ENCODE measurements at regions not wholly inside any gene's neighbourhood (a gene's known extent, or its start where the extent isn't known, plus 50 kb on each side); places are given as distances from the start of the nearest gene placed in this dataset.

- no TSS peak for BruUV-seq (replicated peaks)
- Histone ChIP-seq H3K9ac (ENCODE audit: low read length) (no peak overlapping the region), H3K9me2 (ENCODE audit: insufficient read depth) (no peaks in the 10 kb centered on the region), H3K9me3 (ENCODE audit: control insufficient read depth in 1 of 2, insufficient read depth in 1 of 2, low read depth in 1 of 2, low read length in 2 of 2) (no peaks in the 10 kb centered on the region), H3K27me3 (ENCODE audit: insufficient read depth, low read length) (peaks cover 14% of the 10 kb centered on the region; the same call in 1 of the 2 replicates), H3K4me1 (ENCODE audit: control insufficient read depth in 1 of 2, insufficient read depth in 2 of 2, low read length in 2 of 2) (no peaks in the 10 kb centered on the region), H3K4me3 (replicated peaks in 1 of 2; ENCODE audit: low read depth in 1 of 2, low read length in 2 of 2) (no peak overlapping the region), H3K79me2 (ENCODE audit: insufficient read depth, low read length) (no peaks in the 10 kb centered on the region), H3K4me2 (ENCODE audit: low read length) (no peak overlapping the region), H3K36me3 (ENCODE audit: control insufficient read depth in 1 of 2, insufficient read depth in 2 of 2, low read length in 2 of 2) (no peaks in the 10 kb centered on the region), H3K27ac (ENCODE audit: low read depth, low read length) (no peak overlapping the region), H4K20me1 (ENCODE audit: insufficient read depth) (no peaks in the 10 kb centered on the region), H2AFZ (ENCODE audit: low read depth, low read length, poor library complexity, severe bottlenecking) (no peak overlapping the region)
- ChIA-PET RAD21 (ENCODE audit: low non-redundant PET in 1 of 2, low total read pairs in 2 of 2, uncharacterized antibody in 2 of 2, unreplicated experiment in 2 of 2) (no interaction called here), CTCF (interaction anchor here (1.2 kb wide), 1 partner anchor 42 kb away, joined by 3 read pairs; no protein-coding TSS in a partner anchor), POLR2A (no interaction called here)
- intact Hi-C loops (cut with micrococcal nuclease), result no loop called here
- DNase-seq (ENCODE audit: low read depth, low spot score) (no peak), ATAC-seq (no peak)
- TF ChIP-seq POLR2A (IDR thresholded peaks at IDR 0.05; ENCODE audit: borderline replicate concordance, extremely low read depth, insufficient read depth, insufficient read length) (no peak), JUND (IDR thresholded peaks at IDR 0.05) (no peak), SP1 (IDR thresholded peaks at IDR 0.05; ENCODE audit: low read depth) (no peak), ZNF274 (IDR thresholded peaks at IDR 0.05; ENCODE audit: low read depth, low read length) (no peak), SIN3A (IDR thresholded peaks at IDR 0.05; ENCODE audit: low read depth) (no peak), ELF1 (IDR thresholded peaks at IDR 0.05; ENCODE audit: borderline replicate concordance, low read depth) (no peak), CBX3 (IDR thresholded peaks at IDR 0.05; ENCODE audit: low read depth) (no peak), MAX (IDR thresholded peaks at IDR 0.05) (no peak), YY1 (IDR thresholded peaks at IDR 0.05; ENCODE audit: extremely low read depth, insufficient replicate concordance, low read depth, low read length) (no peak), EGR1 (IDR thresholded peaks at IDR 0.05; ENCODE audit: low read depth) (no peak), ZFX (IDR thresholded peaks at IDR 0.05) (no peak)
- TF ChIP-seq, protein P1, sequence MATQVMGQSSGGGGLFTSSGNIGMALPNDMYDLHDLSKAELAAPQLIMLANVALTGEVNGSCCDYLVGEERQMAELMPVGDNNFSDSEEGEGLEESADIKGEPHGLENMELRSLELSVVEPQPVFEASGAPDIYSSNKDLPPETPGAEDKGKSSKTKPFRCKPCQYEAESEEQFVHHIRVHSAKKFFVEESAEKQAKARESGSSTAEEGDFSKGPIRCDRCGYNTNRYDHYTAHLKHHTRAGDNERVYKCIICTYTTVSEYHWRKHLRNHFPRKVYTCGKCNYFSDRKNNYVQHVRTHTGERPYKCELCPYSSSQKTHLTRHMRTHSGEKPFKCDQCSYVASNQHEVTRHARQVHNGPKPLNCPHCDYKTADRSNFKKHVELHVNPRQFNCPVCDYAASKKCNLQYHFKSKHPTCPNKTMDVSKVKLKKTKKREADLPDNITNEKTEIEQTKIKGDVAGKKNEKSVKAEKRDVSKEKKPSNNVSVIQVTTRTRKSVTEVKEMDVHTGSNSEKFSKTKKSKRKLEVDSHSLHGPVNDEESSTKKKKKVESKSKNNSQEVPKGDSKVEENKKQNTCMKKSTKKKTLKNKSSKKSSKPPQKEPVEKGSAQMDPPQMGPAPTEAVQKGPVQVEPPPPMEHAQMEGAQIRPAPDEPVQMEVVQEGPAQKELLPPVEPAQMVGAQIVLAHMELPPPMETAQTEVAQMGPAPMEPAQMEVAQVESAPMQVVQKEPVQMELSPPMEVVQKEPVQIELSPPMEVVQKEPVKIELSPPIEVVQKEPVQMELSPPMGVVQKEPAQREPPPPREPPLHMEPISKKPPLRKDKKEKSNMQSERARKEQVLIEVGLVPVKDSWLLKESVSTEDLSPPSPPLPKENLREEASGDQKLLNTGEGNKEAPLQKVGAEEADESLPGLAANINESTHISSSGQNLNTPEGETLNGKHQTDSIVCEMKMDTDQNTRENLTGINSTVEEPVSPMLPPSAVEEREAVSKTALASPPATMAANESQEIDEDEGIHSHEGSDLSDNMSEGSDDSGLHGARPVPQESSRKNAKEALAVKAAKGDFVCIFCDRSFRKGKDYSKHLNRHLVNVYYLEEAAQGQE (IDR thresholded peaks at IDR 0.05; ENCODE audit: low read depth), result no peak
- TF ChIP-seq, protein P2, sequence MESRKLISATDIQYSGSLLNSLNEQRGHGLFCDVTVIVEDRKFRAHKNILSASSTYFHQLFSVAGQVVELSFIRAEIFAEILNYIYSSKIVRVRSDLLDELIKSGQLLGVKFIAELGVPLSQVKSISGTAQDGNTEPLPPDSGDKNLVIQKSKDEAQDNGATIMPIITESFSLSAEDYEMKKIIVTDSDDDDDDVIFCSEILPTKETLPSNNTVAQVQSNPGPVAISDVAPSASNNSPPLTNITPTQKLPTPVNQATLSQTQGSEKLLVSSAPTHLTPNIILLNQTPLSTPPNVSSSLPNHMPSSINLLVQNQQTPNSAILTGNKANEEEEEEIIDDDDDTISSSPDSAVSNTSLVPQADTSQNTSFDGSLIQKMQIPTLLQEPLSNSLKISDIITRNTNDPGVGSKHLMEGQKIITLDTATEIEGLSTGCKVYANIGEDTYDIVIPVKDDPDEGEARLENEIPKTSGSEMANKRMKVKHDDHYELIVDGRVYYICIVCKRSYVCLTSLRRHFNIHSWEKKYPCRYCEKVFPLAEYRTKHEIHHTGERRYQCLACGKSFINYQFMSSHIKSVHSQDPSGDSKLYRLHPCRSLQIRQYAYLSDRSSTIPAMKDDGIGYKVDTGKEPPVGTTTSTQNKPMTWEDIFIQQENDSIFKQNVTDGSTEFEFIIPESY (IDR thresholded peaks at IDR 0.05; ENCODE audit: extremely low read depth, insufficient replicate concordance, low read length), result no peak
These were observed 167.8 kb downstream of the RBFOX3 start for GRCh38 chr17:79443026-79443425.
